ENCODE measurements at regions not wholly inside any gene's neighbourhood (a gene's known extent, or its start where the extent isn't known, plus 50 kb on each side); places are given as distances from the start of the nearest gene placed in this dataset.
A peak's percentile ranks its signal among the peaks of the same experiment; 100 is the strongest.

DNA sequence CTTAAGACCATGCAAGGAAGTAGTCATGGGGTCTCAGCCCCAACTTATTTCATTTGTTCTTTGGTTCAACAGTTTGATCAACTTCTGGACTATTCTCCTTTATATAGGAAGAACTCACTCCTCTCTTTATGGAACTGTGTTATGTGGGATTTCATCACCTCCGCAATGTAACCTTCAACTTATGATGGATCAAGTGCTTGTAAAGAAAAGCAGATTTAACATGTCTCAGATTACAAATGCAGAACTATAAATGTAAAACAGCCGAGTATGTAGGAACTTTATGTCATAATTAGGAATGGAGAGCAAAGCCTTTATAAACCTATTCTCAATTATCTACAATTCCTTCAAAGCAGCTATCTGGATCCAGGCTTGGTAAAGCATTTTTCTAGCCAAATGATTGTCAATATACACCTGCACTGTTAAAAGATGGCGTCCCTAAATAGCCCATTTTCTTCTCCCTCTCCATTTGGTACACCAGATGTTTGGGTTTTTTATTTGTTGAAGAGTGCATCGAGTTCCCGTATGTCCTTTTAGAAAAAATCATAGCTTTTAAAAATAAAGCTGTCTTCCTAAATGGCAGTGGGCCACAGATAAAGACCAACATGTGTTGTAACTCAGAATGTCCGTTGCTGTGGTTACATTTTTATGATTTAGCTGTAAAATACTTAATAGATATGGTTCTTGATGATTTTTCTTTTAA lies 985.1 kb upstream of the SLC35B3 start:
- no peaks in the 10 kb centered on the region for H3K4me1 Mint-ChIP-seq
- H3K27ac Mint-ChIP-seq: no peak overlapping the region
- no peaks in the 10 kb centered on the region for H3K27me3 Mint-ChIP-seq
- H3K4me3 Mint-ChIP-seq: no peak overlapping the region
- H3K9me3 Mint-ChIP-seq: no peaks in the 10 kb centered on the region
- H3K36me3 Mint-ChIP-seq (ENCODE audit: low read depth): no peaks in the 10 kb centered on the region
- DNase-seq: no peak
- ChIA-PET CTCF (no interaction called here), POLR2A (no interaction called here)

DNA sequence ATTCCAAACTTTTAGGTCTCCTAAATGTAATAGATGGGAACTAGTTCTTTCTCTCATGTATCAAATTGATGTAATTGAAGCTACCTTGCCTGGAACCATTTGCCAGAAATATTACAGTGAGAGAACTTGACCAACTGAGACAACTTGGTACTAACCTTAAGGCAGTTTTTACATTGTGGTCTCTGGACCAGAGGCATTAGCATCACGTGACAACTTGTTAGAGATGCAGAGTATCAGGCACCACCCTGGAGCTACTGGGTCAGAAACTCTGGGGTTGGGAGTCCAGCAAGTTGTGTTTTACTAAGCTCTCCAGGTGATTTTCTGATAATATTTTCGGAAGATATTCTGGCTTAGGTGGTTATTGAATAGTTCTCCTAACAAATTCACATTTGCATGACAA lies 982.1 kb upstream of the SLC35B3 start:
- Mint-ChIP-seq H3K36me3 (ENCODE audit: low read depth) (no peaks in the 10 kb centered on the region), H3K27me3 (no peaks in the 10 kb centered on the region), H3K4me1 (no peaks in the 10 kb centered on the region), H3K9me3 (no peaks in the 10 kb centered on the region), H3K27ac (no peak overlapping the region), H3K4me3 (no peak overlapping the region)
- CTCF ChIA-PET: no interaction called here
- POLR2A ChIA-PET: no interaction called here
- no peak for DNase-seq

DNA sequence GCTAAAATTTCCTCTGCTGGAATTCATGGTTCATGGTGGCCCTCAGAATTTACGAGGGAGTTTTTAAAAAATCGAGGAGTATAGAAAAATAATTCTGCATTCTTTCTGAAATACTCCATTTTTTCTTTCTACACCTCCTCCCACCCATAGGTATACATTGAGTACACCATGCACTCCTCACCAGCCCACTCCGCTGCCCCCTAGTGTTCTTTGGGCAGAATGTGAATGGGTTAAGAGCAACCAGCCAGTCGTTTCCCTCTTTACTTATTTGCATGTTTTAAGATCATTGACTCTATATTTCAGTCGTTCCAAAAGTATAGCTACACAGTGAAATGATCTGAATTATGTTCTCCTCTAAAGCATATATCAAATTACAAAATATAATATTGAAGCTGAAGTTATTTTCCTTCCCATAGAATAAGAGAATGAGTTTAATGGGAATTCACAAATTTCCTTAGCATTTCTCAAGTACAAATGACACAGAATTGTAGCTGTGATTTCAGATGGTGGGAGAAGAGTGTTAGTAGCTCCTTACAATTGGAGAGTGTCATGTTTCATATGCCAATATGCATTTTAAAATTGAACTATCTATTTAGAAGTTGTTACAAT lies 977.7 kb upstream of the SLC35B3 start:
- Mint-ChIP-seq H3K4me3 (no peak overlapping the region), H3K27ac (no peak overlapping the region), H3K4me1 (no peaks in the 10 kb centered on the region), H3K27me3 (no peaks in the 10 kb centered on the region), H3K36me3 (ENCODE audit: low read depth) (no peaks in the 10 kb centered on the region), H3K9me3 (no peaks in the 10 kb centered on the region)
- POLR2A ChIA-PET: no interaction called here
- CTCF ChIA-PET: no interaction called here
- DNase-seq: peak; percentile 51

DNA sequence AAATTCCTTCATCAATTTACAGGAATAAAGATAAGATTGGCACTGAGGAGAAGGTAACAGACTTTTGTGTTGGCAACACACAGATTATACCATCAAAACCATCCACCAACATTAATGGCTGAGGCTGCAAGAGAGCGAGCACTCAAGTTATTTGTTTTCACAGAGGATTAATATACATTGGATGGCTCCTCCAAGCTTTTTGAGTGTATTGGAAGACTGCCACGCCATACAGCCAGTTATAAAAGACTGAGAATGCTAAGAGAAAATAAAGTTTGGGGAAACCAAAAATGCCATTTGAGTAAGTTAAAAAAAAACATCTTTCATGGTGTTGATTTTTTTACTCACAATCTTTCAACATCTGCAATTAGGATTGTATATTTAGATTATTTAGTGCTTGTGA lies 973.8 kb upstream of the SLC35B3 start:
- no peak overlapping the region for H3K27ac Mint-ChIP-seq
- no peak overlapping the region for H3K4me3 Mint-ChIP-seq
- no peak for DNase-seq
- H3K27me3 Mint-ChIP-seq: no peaks in the 10 kb centered on the region
- H3K36me3 Mint-ChIP-seq (ENCODE audit: low read depth): no peaks in the 10 kb centered on the region
- CTCF ChIA-PET: no interaction called here
- no peaks in the 10 kb centered on the region for H3K9me3 Mint-ChIP-seq
- POLR2A ChIA-PET: no interaction called here
- H3K4me1 Mint-ChIP-seq: no peaks in the 10 kb centered on the region

DNA sequence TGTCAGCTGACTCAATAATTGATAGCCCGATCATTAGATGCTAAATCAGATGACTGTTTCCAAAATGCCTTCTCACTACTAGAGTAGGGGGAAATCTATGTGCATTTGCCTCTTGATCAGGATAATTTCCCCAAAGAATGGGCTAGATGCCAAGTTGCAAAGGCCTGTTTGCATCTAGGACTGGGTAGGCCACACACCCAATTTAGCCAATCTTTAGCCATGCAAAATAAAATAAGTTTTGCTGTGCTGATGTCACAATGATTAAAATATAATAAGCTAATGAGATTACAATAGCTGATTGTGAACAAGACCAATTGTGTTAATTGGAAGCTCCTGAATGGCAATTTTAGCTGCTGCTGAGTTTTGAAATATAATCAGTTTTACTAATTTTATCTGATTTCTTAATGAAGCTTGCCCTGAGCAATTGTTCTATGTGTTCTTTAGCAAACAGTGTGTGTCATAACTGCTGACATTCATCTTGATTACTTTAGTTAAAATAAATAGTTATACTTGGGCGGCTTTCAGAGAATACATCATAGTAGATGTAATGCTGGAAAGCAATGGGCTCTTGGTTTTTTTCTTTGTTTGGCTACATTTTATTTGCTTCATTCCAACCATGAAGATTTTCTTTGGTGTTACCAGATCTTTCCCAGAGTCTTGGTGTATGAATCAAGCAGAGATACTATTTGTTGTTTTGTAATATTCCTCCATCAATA lies 973.2 kb upstream of the SLC35B3 start:
- H3K9me3 Mint-ChIP-seq: no peaks in the 10 kb centered on the region
- H3K4me3 Mint-ChIP-seq: no peak overlapping the region
- ChIA-PET CTCF (no interaction called here), POLR2A (no interaction called here)
- no peak overlapping the region for H3K27ac Mint-ChIP-seq
- DNase-seq: no peak
- no peaks in the 10 kb centered on the region for H3K36me3 Mint-ChIP-seq (ENCODE audit: low read depth)
- no peaks in the 10 kb centered on the region for H3K4me1 Mint-ChIP-seq
- H3K27me3 Mint-ChIP-seq: no peaks in the 10 kb centered on the region

DNA sequence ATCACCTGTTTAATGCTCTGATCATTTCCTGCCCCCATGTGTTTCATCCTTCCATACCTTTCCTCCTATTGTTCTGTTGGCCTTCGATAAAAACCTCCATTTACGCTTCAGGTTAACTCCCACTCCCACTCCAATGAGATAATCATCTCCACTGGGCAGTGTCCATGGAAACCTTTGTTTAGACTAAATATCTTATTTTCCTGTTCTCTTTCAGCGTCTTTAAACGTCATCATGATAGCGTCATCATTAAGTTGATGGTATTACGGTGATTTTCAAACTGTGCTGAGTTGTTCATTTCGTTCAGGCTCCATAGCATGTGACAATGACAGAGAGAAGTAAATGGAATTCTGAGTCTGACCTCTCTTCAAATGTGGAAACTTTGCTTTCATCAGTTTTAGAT lies 970.5 kb upstream of the SLC35B3 start:
- no peak overlapping the region for H3K27ac Mint-ChIP-seq
- ChIA-PET POLR2A (no interaction called here), CTCF (no interaction called here)
- H3K4me3 Mint-ChIP-seq: no peak overlapping the region
- no peak for DNase-seq
- H3K36me3 Mint-ChIP-seq (ENCODE audit: low read depth): no peaks in the 10 kb centered on the region
- H3K9me3 Mint-ChIP-seq: no peaks in the 10 kb centered on the region
- H3K27me3 Mint-ChIP-seq: peaks cover 2% of the 10 kb centered on the region
- H3K4me1 Mint-ChIP-seq: no peaks in the 10 kb centered on the region

DNA sequence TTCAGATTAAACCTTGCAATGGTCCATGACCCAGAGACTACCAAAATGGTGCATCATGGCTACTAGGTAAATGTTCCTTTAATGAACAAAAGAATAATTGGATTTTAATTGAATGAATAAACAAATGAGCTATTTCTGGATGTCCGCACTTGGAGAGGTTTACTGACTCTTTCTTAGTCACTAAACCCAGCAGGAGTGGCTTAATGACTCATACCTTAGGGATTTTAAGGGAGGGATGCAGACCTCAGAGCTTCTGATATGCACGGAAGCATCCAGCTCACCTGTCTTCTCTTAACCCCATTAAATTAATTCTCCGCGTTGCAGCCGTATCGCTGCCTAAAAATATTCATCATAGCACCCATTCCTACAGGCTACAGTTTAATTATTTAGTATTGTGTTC lies 970.0 kb upstream of the SLC35B3 start:
- DNase-seq: no peak
- Mint-ChIP-seq H3K4me1 (no peaks in the 10 kb centered on the region), H3K36me3 (ENCODE audit: low read depth) (no peaks in the 10 kb centered on the region), H3K27ac (no peak overlapping the region), H3K9me3 (no peaks in the 10 kb centered on the region), H3K4me3 (no peak overlapping the region), H3K27me3 (peaks cover 6% of the 10 kb centered on the region)
- CTCF ChIA-PET: no interaction called here
- POLR2A ChIA-PET: no interaction called here

DNA sequence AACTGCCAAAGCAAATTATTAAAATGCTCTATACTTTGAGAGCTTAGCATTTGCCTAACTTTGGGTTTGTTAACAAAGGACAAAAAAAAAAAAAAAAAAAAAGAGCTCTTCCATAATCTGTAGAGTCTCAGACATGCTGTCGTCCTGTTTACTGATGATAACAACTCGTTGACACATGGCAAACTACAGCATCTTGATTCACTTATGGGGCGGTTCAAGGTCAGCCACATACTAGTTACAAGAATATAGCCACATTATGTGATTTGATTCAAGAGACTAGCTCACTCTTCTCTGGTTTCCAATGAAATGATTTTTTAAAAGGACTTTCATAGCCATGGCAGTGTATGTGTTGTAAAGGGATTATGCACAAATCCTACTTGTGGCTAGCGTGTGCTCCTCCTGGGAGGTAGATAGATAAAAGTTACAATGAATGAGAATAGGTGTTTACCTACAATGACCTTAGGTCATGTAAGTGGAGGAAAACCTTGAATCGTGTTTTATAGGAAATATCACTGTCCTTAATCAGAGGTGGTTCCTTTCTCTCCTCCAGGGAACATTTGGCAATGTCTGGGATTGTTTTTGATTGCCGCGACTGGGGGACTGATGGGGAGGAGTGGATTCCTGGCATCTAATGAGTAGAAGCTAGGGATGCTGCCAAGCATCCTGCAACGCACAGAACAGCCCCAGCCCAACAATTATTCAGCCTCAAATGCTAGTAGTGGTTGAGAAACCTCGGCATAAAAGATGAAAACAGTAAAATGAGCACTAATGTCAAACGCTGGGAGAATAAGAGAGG lies 969.2 kb upstream of the SLC35B3 start:
- ChIA-PET CTCF (interaction anchor here (1.1 kb wide), 1 partner anchor 26 kb away, joined by 3 read pairs; no protein-coding TSS in a partner anchor), POLR2A (interaction anchor here (0.6 kb wide), 1 partner anchor 548 kb away, joined by 5 read pairs; no protein-coding TSS in a partner anchor)
- DNase-seq: no peak
- Mint-ChIP-seq H3K4me1 (no peaks in the 10 kb centered on the region), H3K27ac (no peak overlapping the region), H3K27me3 (peaks cover 12% of the 10 kb centered on the region), H3K36me3 (ENCODE audit: low read depth) (no peaks in the 10 kb centered on the region), H3K4me3 (no peak overlapping the region), H3K9me3 (no peaks in the 10 kb centered on the region)

DNA sequence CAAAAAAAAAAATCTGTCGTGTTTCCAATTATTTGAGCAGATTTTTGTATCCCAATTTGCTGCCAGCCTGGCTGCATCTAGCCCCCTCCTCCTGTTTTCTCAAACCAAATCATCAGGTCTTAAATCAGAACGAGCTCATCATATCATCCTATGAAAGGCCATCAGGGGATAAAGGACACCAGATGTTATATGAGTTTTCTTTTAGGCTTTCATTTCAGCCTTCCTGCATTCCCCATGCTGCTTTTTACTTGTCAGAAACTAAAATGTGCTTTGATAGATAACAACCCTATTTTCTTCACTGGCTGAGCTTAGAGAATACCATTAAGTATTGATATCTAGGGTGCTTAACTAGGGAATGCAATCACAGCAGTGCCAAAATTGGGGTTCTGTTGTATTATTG lies 968.4 kb upstream of the SLC35B3 start:
- Mint-ChIP-seq H3K27me3 (peaks cover 14% of the 10 kb centered on the region), H3K4me1 (no peaks in the 10 kb centered on the region), H3K36me3 (ENCODE audit: low read depth) (no peaks in the 10 kb centered on the region), H3K27ac (no peak overlapping the region), H3K9me3 (no peaks in the 10 kb centered on the region), H3K4me3 (no peak overlapping the region)
- DNase-seq: no peak
- ChIA-PET CTCF (interaction anchor here (1.1 kb wide), 1 partner anchor 25 kb away, joined by 3 read pairs; no protein-coding TSS in a partner anchor), POLR2A (interaction anchor here (0.6 kb wide), 1 partner anchor 549 kb away, joined by 5 read pairs; no protein-coding TSS in a partner anchor)

DNA sequence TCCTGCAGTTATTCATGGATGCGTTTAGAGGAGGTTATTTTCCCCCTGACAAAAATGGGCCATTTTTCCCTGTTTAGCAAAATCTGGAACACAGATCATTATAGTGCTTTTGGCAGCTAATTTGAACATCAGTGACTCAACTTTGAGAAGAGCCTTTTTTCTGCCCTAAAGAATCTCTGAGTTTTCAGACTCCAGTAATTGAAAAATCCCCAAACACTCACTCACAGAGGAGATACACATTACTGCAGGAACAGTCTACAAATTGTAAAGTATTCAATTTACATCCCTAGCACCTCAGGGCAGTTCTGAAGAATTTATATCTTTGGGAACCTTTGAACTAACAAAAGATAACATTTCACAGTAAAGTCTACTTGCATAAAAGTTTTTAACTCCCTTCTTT lies 966.6 kb upstream of the SLC35B3 start:
- H3K4me1 Mint-ChIP-seq: no peaks in the 10 kb centered on the region
- no peaks in the 10 kb centered on the region for H3K9me3 Mint-ChIP-seq
- no peak for DNase-seq
- peaks cover 17% of the 10 kb centered on the region for H3K27me3 Mint-ChIP-seq
- CTCF ChIA-PET: no interaction called here
- POLR2A ChIA-PET: interaction anchor here (0.6 kb wide), 1 partner anchor 31 kb away, joined by 3 read pairs; no protein-coding TSS in a partner anchor
- no peaks in the 10 kb centered on the region for H3K36me3 Mint-ChIP-seq (ENCODE audit: low read depth)
- H3K27ac Mint-ChIP-seq: no peak overlapping the region
- H3K4me3 Mint-ChIP-seq: no peak overlapping the region

DNA sequence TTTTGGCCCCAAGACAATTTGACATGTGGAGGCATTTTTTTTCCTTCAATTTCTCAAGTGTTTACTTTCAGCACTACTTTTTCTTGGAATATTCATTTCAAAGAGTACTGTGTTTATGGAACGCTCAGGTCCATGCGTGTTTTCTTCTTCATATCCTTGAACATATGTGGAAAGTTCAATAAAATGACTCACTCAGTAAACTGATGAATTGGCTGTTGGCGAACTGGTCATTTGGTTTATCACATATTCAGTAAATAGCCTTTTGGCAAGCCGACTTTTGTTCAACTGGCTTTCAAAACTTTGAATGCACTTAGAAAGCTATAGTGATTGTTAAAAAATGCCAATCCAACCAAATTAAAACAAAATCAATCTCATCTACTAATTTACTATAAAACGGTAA lies 964.6 kb upstream of the SLC35B3 start:
- CTCF ChIA-PET: no interaction called here
- Mint-ChIP-seq H3K27me3 (peaks cover 20% of the 10 kb centered on the region), H3K27ac (no peak overlapping the region), H3K4me3 (no peak overlapping the region), H3K36me3 (ENCODE audit: low read depth) (no peaks in the 10 kb centered on the region), H3K4me1 (no peaks in the 10 kb centered on the region), H3K9me3 (no peaks in the 10 kb centered on the region)
- DNase-seq: no peak
- POLR2A ChIA-PET: no interaction called here

DNA sequence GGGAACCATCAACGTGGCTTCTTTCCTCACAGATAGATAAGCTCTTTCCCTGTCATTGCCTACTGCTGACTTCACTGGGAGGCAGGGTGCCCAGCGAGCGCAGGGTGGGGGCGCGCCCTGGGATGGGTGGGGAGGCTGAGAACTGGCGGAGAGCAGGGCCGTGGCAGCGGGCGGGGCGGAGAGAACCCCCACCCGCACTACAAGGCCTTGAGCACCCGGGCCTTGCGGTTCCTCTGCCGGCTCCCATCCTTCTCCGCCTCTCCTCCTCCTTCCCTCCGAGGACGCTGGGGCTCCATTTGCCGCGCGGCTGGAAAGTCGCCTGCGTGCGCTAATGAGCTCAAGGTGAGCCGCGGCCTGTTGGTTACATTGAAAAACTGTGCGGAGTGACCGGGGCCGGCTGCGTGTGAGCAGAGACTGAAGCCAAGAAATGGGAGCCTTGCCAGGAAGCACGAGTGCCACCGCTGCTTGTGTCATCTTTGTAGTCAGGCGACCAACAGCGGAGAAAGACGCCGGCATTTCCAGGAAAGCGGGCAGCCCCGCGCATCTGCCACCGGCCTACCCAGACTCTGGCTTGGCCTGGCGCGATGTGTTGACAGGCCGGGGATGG lies 963.5 kb upstream of the SLC35B3 start:
- DNase-seq: no peak
- H3K36me3 Mint-ChIP-seq (ENCODE audit: low read depth): no peaks in the 10 kb centered on the region
- H3K9me3 Mint-ChIP-seq: no peaks in the 10 kb centered on the region
- no peak overlapping the region for H3K27ac Mint-ChIP-seq
- H3K4me3 Mint-ChIP-seq: no peak overlapping the region
- ChIA-PET POLR2A (no interaction called here), CTCF (no interaction called here)
- peaks cover 20% of the 10 kb centered on the region for H3K27me3 Mint-ChIP-seq
- H3K4me1 Mint-ChIP-seq: no peaks in the 10 kb centered on the region

All from activated CD4-positive, alpha-beta T cell treated with anti-CD3 and anti-CD28 coated beads, Interleukin-2, amount 10 ng/mL, durations not matched to agents 7 days and 5 days (primary cell).